ENCODE measurements at regions not wholly inside any gene's neighbourhood (a gene's known extent, or its start where the extent isn't known, plus 50 kb on each side); places are given as distances from the start of the nearest gene placed in this dataset.

GRCh38 chrX:16462912-16463311, 187.0 kb upstream of the S100G start:
- TF ChIP-seq CTCF (optimal IDR thresholded peaks at IDR 0.05 in 1 of 3, IDR thresholded peaks at IDR 0.05 in 1 of 3, conservative IDR thresholded peaks at IDR 0.05 in 1 of 3; ENCODE audit: extremely low read depth in 1 of 3, insufficient read depth in 2 of 3, low read length in 3 of 3) (no peak), EZH2 (IDR thresholded peaks at IDR 0.05; ENCODE audit: low read length) (no peak)

Data from keratinocyte (primary cell).